ENCODE measurements at regions not wholly inside any gene's neighbourhood (a gene's known extent, or its start where the extent isn't known, plus 50 kb on each side); places are given as distances from the start of the nearest gene placed in this dataset.

GRCh38 chr21:16085421-16085820, 355.6 kb downstream of the USP25 start:
- no peak for DNase-seq
- Histone ChIP-seq H3K9me3 (ENCODE audit: control extremely low read depth in 1 of 5, control insufficient read depth in 4 of 5, insufficient read depth in 2 of 5, low read depth in 1 of 5, low read length in 4 of 5) (no peaks in the 10 kb centered on the region), H3K27me3 (replicated peaks in 2 of 5; ENCODE audit: control insufficient read depth in 4 of 5, insufficient read depth in 5 of 5, low read length in 4 of 5) (no peaks in the 10 kb centered on the region), H3K4me3 (ENCODE audit: control insufficient read depth in 1 of 7, extremely low read depth in 1 of 7, insufficient read depth in 4 of 7, low read depth in 2 of 7, low read length in 6 of 7) (no peak overlapping the region), H3K27ac (ENCODE audit: insufficient read depth in 1 of 2, low read depth in 1 of 2, low read length in 2 of 2, poor library complexity in 1 of 2, severe bottlenecking in 2 of 2) (no peak overlapping the region), H3K36me3 (ENCODE audit: control insufficient read depth in 4 of 4, insufficient read depth in 4 of 4, low read length in 3 of 4) (no peaks in the 10 kb centered on the region), H3K4me1 (ENCODE audit: control extremely low read depth in 1 of 4, control insufficient read depth in 4 of 4, insufficient read depth in 4 of 4, low read length in 3 of 4) (no peaks in the 10 kb centered on the region)
- ChIA-PET CTCF (interaction anchor here (0.7 to 1.2 kb wide), 3 partner anchors 13 to 260 kb away, joined by 3 to 4 read pairs (median 3); no protein-coding TSS in a partner anchor), POLR2A (no interaction called here)
- WGBS (ENCODE audit: insufficient coverage): no CpG with 5 or more reads among the region's 5 CpGs

DNA sequence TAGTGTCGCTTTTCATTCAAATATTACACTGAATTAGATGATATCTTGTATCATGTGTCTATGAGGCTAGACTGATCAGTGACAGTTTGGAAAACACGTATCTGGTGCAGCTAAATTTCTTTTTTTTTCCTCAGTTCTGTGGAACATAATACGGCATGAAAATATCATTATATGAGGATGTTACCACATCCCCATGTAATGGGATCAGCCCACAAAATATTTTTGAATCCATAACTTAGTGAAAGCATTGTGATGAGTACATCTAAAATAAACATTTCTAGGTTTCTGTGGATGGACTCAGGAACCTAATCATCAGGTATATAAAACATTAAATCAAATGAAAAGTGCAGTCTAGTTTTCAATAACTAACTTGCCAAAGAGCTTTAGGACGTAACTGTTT, 356.3 kb downstream of the USP25 start:
- Histone ChIP-seq H3K36me3 (ENCODE audit: control insufficient read depth in 4 of 4, insufficient read depth in 4 of 4, low read length in 3 of 4) (no peaks in the 10 kb centered on the region), H3K9me3 (ENCODE audit: control extremely low read depth in 1 of 5, control insufficient read depth in 4 of 5, insufficient read depth in 2 of 5, low read depth in 1 of 5, low read length in 4 of 5) (no peaks in the 10 kb centered on the region), H3K27ac (ENCODE audit: insufficient read depth in 1 of 2, low read depth in 1 of 2, low read length in 2 of 2, poor library complexity in 1 of 2, severe bottlenecking in 2 of 2) (no peak overlapping the region), H3K27me3 (replicated peaks in 2 of 5; ENCODE audit: control insufficient read depth in 4 of 5, insufficient read depth in 5 of 5, low read length in 4 of 5) (no peaks in the 10 kb centered on the region), H3K4me3 (ENCODE audit: control insufficient read depth in 1 of 7, extremely low read depth in 1 of 7, insufficient read depth in 4 of 7, low read depth in 2 of 7, low read length in 6 of 7) (no peak overlapping the region), H3K4me1 (ENCODE audit: control extremely low read depth in 1 of 4, control insufficient read depth in 4 of 4, insufficient read depth in 4 of 4, low read length in 3 of 4) (no peaks in the 10 kb centered on the region)
- WGBS (ENCODE audit: insufficient coverage): no CpG with 5 or more reads among the region's 4 CpGs
- ChIA-PET CTCF (interaction anchor here (2.0 kb wide), 1 partner anchor 245 kb away, joined by 8 read pairs; no protein-coding TSS in a partner anchor), POLR2A (no interaction called here)
- DNase-seq: no peak

- H3K27me3 ChIP-seq (replicated peaks in 2 of 5; ENCODE audit: control insufficient read depth in 4 of 5, insufficient read depth in 5 of 5, low read length in 4 of 5): no peaks in the 10 kb centered on the region
- no peak overlapping the region for H3K27ac ChIP-seq (ENCODE audit: insufficient read depth in 1 of 2, low read depth in 1 of 2, low read length in 2 of 2, poor library complexity in 1 of 2, severe bottlenecking in 2 of 2)
- H3K4me3 ChIP-seq (ENCODE audit: control insufficient read depth in 1 of 7, extremely low read depth in 1 of 7, insufficient read depth in 4 of 7, low read depth in 2 of 7, low read length in 6 of 7): no peak overlapping the region
- ChIA-PET CTCF (interaction anchor here (0.7 to 2.0 kb wide), 3 partner anchors 18 to 244 kb away, joined by 3 to 8 read pairs (median 3); no protein-coding TSS in a partner anchor), POLR2A (no interaction called here)
- no peak for DNase-seq
- H3K36me3 ChIP-seq (ENCODE audit: control insufficient read depth in 4 of 4, insufficient read depth in 4 of 4, low read length in 3 of 4): no peaks in the 10 kb centered on the region
- H3K4me1 ChIP-seq (ENCODE audit: control extremely low read depth in 1 of 4, control insufficient read depth in 4 of 4, insufficient read depth in 4 of 4, low read length in 3 of 4): no peaks in the 10 kb centered on the region
- no peaks in the 10 kb centered on the region for H3K9me3 ChIP-seq (ENCODE audit: control extremely low read depth in 1 of 5, control insufficient read depth in 4 of 5, insufficient read depth in 2 of 5, low read depth in 1 of 5, low read length in 4 of 5)
- no CpG with 5 or more reads among the region's 2 CpGs for WGBS (ENCODE audit: insufficient coverage)
Measured at GRCh38 chr21:16086936-16087335, 357.2 kb downstream of the USP25 start.

DNA sequence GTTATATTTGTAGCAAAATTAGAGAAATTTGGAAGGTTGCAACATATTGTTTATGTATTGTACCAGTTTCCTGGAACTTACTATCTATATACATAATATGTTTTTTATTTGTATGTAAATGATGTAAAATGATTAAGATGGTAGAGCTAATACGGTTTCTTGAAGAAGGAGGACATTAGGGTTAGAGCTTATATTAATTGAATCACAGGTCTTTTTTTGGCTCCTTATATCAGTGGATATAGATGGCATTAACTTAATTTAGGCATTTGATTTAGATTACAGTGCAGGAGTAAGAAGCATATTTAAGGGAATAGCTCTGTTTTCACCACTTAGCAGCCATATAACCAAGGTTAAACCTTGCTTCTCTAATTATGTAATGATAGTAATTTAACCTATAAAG, 357.7 kb downstream of the USP25 start:
- Histone ChIP-seq H3K4me1 (ENCODE audit: control extremely low read depth in 1 of 4, control insufficient read depth in 4 of 4, insufficient read depth in 4 of 4, low read length in 3 of 4) (no peaks in the 10 kb centered on the region), H3K36me3 (ENCODE audit: control insufficient read depth in 4 of 4, insufficient read depth in 4 of 4, low read length in 3 of 4) (no peaks in the 10 kb centered on the region), H3K9me3 (ENCODE audit: control extremely low read depth in 1 of 5, control insufficient read depth in 4 of 5, insufficient read depth in 2 of 5, low read depth in 1 of 5, low read length in 4 of 5) (no peaks in the 10 kb centered on the region), H3K27ac (ENCODE audit: insufficient read depth in 1 of 2, low read depth in 1 of 2, low read length in 2 of 2, poor library complexity in 1 of 2, severe bottlenecking in 2 of 2) (no peak overlapping the region), H3K27me3 (replicated peaks in 2 of 5; ENCODE audit: control insufficient read depth in 4 of 5, insufficient read depth in 5 of 5, low read length in 4 of 5) (no peaks in the 10 kb centered on the region), H3K4me3 (ENCODE audit: control insufficient read depth in 1 of 7, extremely low read depth in 1 of 7, insufficient read depth in 4 of 7, low read depth in 2 of 7, low read length in 6 of 7) (no peak overlapping the region)
- DNase-seq: no peak
- ChIA-PET CTCF (interaction anchor here (0.7 to 2.0 kb wide), 3 partner anchors 18 to 243 kb away, joined by 3 to 8 read pairs (median 3); no protein-coding TSS in a partner anchor), POLR2A (no interaction called here)
- WGBS (ENCODE audit: insufficient coverage): 100% methylated on average over 1 of the region's 1 CpG

DNA sequence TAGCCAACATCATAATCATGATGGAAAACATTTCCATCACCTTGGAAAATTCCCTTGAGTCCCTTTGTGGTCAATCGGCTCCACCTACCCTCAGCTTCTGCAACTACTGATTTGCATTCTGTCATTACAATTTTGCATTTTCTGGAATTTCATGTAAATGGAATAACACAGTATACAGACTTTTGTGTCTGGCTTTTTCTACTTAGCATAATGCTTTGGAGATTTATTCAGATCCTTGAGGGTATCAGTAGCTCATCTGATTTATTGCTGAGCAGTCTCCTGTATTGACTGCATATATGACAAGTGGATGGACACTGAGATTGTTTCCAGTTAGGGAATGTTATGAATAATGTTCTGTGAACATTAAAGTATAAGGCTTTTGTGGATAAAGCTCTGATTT, 358.3 kb downstream of the USP25 start:
- Histone ChIP-seq H3K4me3 (ENCODE audit: control insufficient read depth in 1 of 7, extremely low read depth in 1 of 7, insufficient read depth in 4 of 7, low read depth in 2 of 7, low read length in 6 of 7) (no peak overlapping the region), H3K9me3 (ENCODE audit: control extremely low read depth in 1 of 5, control insufficient read depth in 4 of 5, insufficient read depth in 2 of 5, low read depth in 1 of 5, low read length in 4 of 5) (no peaks in the 10 kb centered on the region), H3K4me1 (ENCODE audit: control extremely low read depth in 1 of 4, control insufficient read depth in 4 of 4, insufficient read depth in 4 of 4, low read length in 3 of 4) (no peaks in the 10 kb centered on the region), H3K27ac (ENCODE audit: insufficient read depth in 1 of 2, low read depth in 1 of 2, low read length in 2 of 2, poor library complexity in 1 of 2, severe bottlenecking in 2 of 2) (no peak overlapping the region), H3K36me3 (ENCODE audit: control insufficient read depth in 4 of 4, insufficient read depth in 4 of 4, low read length in 3 of 4) (no peaks in the 10 kb centered on the region), H3K27me3 (replicated peaks in 2 of 5; ENCODE audit: control insufficient read depth in 4 of 5, insufficient read depth in 5 of 5, low read length in 4 of 5) (no peaks in the 10 kb centered on the region)
- ChIA-PET CTCF (interaction anchor here (1.1 to 2.0 kb wide), 2 partner anchors 17 to 243 kb away, joined by 3 to 8 read pairs; no protein-coding TSS in a partner anchor), POLR2A (no interaction called here)
- no peak for DNase-seq
- WGBS (ENCODE audit: insufficient coverage): no CpG with 5 or more reads among the region's 1 CpG

DNA sequence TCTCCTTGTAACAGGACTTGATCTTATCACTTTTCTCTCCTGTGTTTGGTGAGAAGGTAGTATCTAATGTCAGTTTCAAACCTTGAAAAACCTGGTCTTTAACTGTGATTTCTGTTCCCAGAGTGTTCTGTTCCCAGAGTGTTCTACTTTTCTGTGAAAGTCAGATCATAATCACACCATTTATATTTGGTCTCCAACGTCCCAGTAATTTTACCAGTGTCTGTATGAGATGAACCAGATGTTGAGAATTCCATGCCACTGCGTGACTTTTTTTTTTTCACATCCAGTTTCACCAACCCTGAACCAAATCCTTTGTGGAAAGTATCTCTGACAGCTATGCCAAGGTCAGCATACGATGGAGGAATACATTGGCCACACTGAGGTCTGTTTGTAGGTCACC, 365.2 kb downstream of the USP25 start:
- Histone ChIP-seq H3K27ac (ENCODE audit: insufficient read depth in 1 of 2, low read depth in 1 of 2, low read length in 2 of 2, poor library complexity in 1 of 2, severe bottlenecking in 2 of 2) (no peak overlapping the region), H3K36me3 (ENCODE audit: control insufficient read depth in 4 of 4, insufficient read depth in 4 of 4, low read length in 3 of 4) (no peaks in the 10 kb centered on the region), H3K27me3 (replicated peaks in 2 of 5; ENCODE audit: control insufficient read depth in 4 of 5, insufficient read depth in 5 of 5, low read length in 4 of 5) (no peaks in the 10 kb centered on the region), H3K4me1 (ENCODE audit: control extremely low read depth in 1 of 4, control insufficient read depth in 4 of 4, insufficient read depth in 4 of 4, low read length in 3 of 4) (no peaks in the 10 kb centered on the region), H3K9me3 (ENCODE audit: control extremely low read depth in 1 of 5, control insufficient read depth in 4 of 5, insufficient read depth in 2 of 5, low read depth in 1 of 5, low read length in 4 of 5) (no peaks in the 10 kb centered on the region), H3K4me3 (ENCODE audit: control insufficient read depth in 1 of 7, extremely low read depth in 1 of 7, insufficient read depth in 4 of 7, low read depth in 2 of 7, low read length in 6 of 7) (no peak overlapping the region)
- WGBS (ENCODE audit: insufficient coverage): 100% methylated on average over 1 of the region's 3 CpGs
- CTCF ChIA-PET: interaction anchor here (2.2 kb wide), 1 partner anchor 12 kb away, joined by 6 read pairs; no protein-coding TSS in a partner anchor
- DNase-seq: no peak
- POLR2A ChIA-PET: no interaction called here

DNA sequence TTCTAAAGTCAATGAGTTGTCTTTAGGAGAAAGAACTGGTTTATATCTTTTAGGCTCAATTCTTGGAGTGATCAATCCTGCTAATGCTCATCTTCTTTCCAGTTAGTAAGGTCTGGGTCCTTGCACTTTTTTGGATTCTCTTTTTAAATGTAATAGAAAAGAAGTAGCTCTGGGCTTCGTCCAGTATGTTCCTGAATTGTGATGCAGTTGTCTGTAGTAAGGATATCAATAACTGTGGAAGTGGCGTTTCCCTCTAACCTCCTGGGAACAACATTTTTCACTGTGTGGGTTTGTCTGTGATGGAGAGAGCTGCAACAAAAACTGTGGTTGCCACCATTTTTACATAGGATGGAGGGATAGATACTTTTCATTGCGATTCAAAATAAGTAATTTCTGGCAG, 367.2 kb downstream of the USP25 start:
- no peak for DNase-seq
- H3K27ac ChIP-seq (ENCODE audit: insufficient read depth in 1 of 2, low read depth in 1 of 2, low read length in 2 of 2, poor library complexity in 1 of 2, severe bottlenecking in 2 of 2): no peak overlapping the region
- H3K4me3 ChIP-seq (ENCODE audit: control insufficient read depth in 1 of 7, extremely low read depth in 1 of 7, insufficient read depth in 4 of 7, low read depth in 2 of 7, low read length in 6 of 7): no peak overlapping the region
- no peaks in the 10 kb centered on the region for H3K27me3 ChIP-seq (replicated peaks in 2 of 5; ENCODE audit: control insufficient read depth in 4 of 5, insufficient read depth in 5 of 5, low read length in 4 of 5)
- H3K9me3 ChIP-seq (ENCODE audit: control extremely low read depth in 1 of 5, control insufficient read depth in 4 of 5, insufficient read depth in 2 of 5, low read depth in 1 of 5, low read length in 4 of 5): no peaks in the 10 kb centered on the region
- no peaks in the 10 kb centered on the region for H3K4me1 ChIP-seq (ENCODE audit: control extremely low read depth in 1 of 4, control insufficient read depth in 4 of 4, insufficient read depth in 4 of 4, low read length in 3 of 4)
- 100% methylated on average over 2 of the region's 3 CpGs for WGBS (ENCODE audit: insufficient coverage)
- CTCF ChIA-PET: interaction anchor here (1.1 kb wide), 2 partner anchors 13 to 234 kb away, joined by 3 to 4 read pairs; no protein-coding TSS in a partner anchor
- H3K36me3 ChIP-seq (ENCODE audit: control insufficient read depth in 4 of 4, insufficient read depth in 4 of 4, low read length in 3 of 4): no peaks in the 10 kb centered on the region
- POLR2A ChIA-PET: interaction anchor here (0.6 kb wide), 1 partner anchor 185 kb away, joined by 4 read pairs; no protein-coding TSS in a partner anchor
